ENCODE measurements at regions not wholly inside any gene's neighbourhood (a gene's known extent, or its start where the extent isn't known, plus 50 kb on each side); places are given as distances from the start of the nearest gene placed in this dataset. TPM values are rescaled to one million over a fixed set of nuclear protein-coding genes. Genes with fewer than 3 reads are reported as not detected.

- Histone ChIP-seq H3K36me3 (ENCODE audit: insufficient read depth, low read length) (no peaks in the 10 kb centered on the region), H2AFZ (ENCODE audit: low read length) (no peak overlapping the region), H3K4me1 (ENCODE audit: insufficient read depth, low read length) (no peaks in the 10 kb centered on the region), H3K9me3 (ENCODE audit: low read depth, low read length) (no peaks in the 10 kb centered on the region), H3K27ac (ENCODE audit: low read depth, low read length) (no peak overlapping the region), H3K4me2 (ENCODE audit: insufficient read depth, low read length) (no peak overlapping the region), H3K4me3 (ENCODE audit: insufficient read depth, low read length) (no peak overlapping the region), H3K79me2 (ENCODE audit: insufficient read depth, low read length) (no peaks in the 10 kb centered on the region), H4K20me1 (ENCODE audit: insufficient read depth, low read length) (no peaks in the 10 kb centered on the region), H3K27me3 (ENCODE audit: insufficient read depth, low read length) (no peaks in the 10 kb centered on the region)
- DNase-seq (ENCODE audit: insufficient read length, low spot score, missing footprints), result no peak
- TF ChIP-seq CTCF (IDR thresholded peaks at IDR 0.05; ENCODE audit: extremely low read depth, low read depth, low read length), result no peak
Measured at GRCh38 chr16:48435318-48435680, 50.1 kb upstream of the SIAH1 start.

Small RNA genes lying in the stretch of these regions (small RNA-seq; reads per million reads assigned to genes)
- gene AC026470.1, result not detected

Data from osteoblast (primary cell).